Suppressor macrophage treated with lipopolysaccharide for 1 hour (primary cell): ENCODE measurements at regions not wholly inside any gene's neighbourhood (a gene's known extent, or its start where the extent isn't known, plus 50 kb on each side); places are given as distances from the start of the nearest gene placed in this dataset.
"Not testable (repeated sequence)": the region's sequence is repeated elsewhere in the genome, so short reads cannot be mapped to it uniquely, and the experiment has no call there.

Source experiments
- DNase-seq, 3 donors: peaks; one replicate each; pipeline ENCODE4 v3.0.0-alpha.2; 2020 to 2022

DNA sequence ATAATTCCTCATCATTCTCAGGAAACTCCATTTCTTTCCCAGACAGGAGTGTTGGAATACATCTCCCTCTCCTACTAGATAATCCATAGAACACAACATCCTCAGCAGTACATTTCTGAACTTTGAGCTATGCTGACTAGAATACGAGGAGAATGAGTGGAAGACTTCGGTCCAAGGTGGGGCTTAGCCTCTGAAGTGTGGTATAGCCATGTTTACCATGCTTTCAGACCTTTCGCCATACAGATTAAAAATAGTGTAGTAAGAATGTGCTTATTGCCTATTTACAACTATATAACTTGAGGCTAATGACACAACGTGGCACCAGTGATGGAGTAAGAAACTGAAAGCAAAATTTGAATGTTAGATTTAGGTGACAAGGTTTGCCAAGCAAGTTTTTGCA is 184.5 kb upstream of the KRR1 start:
- DNase-seq: no peak

DNA sequence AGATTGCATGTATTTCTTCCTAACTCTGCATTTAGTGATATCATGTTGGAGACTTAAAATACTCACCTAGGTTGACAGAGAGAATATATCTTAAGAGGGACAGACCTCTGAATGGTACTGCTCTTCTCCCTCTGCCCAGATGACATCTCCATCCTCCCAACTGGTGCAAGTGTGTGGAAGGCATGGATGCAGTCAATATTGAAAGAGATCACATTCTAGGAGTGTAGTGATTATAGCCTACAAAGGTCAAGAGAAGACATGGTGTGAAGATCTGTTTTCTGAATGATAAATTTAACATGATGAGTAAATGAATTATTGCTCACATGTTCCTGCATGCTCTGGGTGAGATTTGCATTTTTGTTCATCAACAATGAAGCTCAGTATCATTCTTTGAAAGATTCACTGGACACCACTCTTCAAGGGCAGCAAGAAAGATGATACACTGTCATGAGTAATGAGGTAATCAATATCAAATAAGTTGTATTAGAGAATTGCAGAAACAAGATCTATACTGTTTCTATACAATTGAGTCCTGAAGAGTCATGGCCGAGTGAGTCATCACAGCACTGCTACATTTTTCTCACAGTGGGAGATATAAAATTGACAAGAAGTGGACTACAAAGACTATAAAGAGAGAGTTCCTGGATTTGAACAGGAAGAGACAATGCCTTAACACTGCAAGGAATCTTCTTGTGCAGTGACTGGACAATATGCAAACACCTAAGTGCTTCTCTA is 183.3 kb upstream of the KRR1 start:
- DNase-seq: no peak

DNA sequence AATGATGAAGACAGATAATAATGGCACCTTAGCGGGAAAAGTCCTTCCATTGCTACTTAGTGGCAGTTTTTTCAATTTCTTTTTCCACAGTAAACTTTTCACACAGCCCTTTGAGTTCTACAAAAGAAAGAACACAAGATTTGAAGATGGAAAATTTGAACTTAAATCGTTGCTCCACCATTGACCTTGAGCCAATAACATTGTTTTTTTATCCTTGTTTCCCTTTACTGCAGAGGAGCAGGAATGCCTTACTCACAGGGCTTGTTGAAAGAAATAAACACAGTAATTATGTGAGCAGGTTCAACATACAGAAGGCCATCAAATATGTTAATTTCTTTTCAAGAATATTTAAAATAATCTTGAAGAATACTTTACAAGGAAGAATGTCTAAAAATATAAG is 181.5 kb upstream of the KRR1 start:
- no peak for DNase-seq

DNA sequence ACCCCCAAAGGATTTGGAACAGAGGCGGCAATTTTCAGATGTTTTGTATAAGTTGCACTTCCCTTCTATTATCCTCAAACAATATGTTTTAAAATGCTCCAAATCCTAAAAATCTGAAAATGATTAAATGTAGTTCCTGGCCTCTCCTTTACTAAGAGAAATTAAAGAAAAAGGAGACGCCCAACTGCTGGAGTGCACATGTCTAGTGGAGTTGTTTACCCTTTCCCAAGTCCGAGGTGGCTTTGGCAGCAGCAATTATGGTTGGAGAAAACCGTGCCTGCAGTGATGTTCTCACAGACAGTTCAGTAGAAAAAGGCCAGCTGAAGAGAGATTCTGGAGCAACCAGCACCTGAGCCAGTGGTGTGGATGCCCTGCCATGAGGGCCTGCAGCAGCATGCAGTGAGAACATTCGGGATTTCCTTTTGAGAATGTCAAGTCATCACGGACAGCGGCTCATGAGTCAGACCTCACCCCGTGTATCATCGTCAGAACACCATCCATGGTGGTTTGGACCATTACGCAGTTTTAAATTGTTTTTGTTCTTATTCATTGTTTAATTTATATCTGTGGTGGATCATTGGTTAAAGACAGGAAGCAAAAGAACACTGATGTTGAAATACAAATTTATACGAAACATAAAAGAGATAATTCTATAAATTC is 179.0 kb upstream of the KRR1 start:
- peak in 2 of 3 donors; percentile 21 to 31 for DNase-seq

DNA sequence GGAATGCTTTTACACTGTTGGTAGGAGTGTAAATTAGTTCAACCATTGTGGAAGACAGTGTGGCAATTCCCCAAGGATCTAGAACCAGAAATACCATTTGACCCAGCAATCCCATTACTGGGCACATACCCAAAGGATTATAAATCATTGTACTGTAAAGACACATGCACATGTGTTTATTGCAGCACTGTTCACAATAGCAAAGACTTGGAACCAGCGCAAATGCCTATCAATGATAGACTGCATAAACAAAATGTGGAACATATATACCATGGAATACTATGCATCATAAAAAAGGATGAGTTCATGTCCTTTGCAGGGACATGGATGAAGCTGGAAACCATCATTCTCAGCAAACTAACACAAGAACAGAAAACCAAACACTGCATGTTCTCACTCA is 174.8 kb upstream of the KRR1 start:
- DNase-seq: not testable (repeated sequence)

DNA sequence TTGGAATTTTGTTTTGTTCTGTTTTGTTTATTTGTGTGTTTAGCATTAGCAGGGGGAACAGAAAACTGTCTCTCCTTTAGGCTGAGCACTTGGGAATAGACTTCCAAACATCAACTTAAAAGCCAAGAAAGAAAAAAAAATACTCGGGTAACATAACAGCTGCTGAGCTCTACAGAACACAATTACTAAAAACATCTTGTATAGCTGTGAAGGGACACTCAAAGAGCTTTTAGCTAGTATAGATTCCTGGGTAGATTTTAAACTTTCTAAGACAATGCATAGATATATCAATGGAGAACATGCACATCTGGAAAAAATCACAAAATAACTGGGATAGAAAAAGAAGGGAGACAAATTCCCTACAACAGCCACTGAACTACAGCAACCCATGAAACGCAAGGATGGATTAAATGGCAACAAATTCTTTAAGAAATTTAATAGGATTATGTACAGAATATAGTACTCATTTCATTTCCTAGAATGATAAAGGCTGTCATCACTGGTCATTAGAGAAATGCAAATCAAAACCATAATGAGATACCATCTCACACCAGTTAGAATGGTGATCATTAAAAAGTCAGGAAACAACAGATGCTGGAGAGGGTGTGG is 174.3 kb upstream of the KRR1 start:
- DNase-seq: no peak

DNA sequence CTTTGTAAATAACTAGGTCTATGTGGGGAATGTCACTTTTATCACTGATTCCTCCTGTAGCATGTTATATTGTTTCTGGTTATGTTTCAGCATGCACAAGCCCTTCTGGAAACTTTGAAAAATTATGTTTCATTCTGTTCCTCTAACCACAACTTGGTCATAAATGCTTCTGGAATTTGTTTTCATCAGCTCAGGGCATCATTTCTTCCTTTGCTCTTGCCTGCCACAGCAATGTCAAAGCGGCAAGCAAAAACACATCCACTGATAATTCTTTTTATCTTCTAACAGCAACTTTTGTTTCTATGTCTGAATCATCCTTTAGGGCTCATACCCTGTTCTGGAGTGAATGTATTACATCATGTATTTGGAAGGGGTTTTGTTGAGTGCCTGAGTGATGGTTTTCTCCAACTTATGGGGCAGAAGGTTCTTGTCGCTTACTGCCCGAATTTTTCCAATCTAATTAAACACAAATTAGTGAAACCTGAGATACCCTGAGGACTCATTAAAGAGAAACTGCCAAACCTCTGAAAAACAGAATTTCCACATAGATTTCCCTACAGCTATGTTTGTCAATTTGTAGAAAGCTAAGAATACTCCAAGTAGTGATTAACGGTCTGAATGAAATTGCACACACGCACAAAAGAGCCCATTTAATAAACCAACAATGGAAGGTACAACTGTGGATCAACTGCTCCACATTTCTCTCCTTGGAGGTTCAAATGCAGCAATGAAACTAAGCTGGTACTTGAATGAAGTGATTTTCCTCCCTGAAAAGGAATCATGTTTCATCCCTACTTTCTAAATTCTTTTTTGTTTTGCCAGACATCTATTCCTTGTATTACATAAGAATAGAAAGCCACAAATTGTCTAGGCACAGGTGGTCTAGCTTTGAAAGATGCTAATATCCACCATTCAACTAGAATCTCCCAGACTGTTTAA is 173.5 kb upstream of the KRR1 start:
- DNase-seq: no peak

DNA sequence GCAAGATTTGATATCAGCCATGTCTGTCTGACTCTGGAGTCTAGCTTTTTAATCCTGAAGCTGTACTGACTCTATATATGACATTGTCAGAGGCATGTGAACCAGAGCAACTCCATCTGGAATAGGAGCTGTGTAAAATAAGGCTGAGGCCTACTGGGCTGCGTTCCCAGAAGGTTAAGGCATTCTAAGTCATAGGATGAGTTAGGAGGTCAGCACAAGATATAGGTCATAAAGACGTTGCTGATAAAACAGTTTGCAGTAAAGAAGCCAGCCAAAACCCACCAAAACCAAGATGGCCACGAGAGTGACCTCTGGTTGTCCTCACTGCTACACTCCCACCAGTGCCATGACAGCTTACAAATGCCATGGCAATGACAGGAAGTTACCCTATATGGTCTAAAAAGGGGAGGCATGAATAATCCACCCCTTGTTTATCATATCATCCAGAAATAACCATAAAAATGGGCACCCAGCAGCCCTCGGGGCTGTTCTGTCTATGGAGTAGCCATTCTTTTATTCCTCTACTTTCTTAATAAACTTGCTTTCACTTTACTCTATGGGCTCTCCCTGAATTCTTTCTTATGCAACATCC is 172.7 kb upstream of the KRR1 start:
- DNase-seq: not testable (repeated sequence)

DNA sequence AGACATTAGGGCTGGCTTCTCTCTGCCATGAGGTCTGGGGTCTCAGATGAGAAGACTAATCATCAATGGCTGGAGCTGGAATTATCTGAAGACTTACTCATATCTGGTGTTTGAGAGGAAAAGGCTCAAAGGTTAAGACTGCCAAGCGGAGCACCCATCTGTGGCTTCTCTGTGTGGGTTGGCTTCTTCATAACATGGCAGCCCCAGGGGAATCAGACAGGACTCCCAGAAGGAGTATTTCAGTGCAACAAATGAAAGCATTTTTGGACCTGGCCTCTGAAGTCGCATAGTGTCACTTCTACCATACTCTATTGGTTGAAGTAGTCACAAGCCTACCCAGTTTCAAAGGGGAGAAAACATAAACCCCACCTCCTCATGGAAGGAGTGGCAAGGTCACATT is 171.8 kb upstream of the KRR1 start:
- no peak for DNase-seq

DNA sequence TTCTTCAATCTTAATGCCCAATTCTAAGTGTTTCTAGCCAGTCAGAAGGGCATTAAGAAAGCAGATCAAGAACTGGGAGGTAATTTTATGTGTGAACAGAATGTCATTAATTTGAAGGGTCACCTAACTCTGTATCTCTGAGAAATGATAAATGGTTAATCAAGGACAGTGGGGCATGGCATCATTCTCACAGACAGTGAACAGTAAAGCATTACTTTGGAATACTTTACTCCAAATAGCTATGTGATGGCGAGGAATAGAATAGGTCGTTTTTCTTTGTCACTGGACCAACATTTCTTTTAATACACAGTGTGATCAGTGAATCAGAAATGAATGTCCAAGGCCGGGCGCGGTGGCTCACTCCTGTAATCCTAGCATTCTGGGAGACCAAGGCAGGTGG is 166.1 kb upstream of the KRR1 start:
- no peak for DNase-seq

DNA sequence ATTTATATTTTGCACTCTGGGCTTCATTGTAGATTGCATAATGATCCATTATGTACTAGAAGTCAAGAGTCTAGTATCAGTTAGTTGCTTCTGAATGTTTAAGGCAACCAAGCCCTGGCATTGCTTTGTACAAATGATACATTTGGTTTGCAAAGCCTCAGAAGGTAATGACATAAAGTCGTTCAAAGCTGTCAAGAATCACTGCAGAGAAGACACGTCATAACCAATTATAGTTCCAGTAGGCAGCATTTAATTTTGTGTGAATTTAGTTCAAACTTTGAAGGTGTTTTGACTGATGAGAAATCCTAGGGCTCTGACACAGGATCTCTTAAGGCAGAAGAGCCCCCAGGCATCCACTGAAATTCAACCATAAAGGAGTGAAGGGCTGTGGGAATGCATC is 163.0 kb upstream of the KRR1 start:
- no peak for DNase-seq

DNA sequence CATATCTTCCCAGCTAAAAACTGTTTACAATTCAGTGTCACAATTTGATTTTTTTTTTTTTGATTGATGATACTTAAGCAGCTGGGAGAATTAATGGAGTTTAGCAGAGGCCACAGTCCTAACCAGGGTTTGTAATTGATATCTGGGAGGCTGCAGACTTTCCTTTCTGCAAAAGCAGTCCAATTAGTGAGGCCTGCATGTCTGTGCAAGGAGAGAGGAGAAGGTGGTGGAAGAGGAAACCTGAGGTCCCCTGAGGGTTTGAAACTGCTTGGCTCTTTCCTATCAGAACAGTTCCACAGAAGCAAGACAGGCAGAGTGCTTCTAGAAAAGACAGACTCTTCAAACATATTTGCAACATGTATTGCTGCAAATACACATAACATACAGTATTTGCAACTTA is 160.8 kb upstream of the KRR1 start:
- DNase-seq: no peak

DNA sequence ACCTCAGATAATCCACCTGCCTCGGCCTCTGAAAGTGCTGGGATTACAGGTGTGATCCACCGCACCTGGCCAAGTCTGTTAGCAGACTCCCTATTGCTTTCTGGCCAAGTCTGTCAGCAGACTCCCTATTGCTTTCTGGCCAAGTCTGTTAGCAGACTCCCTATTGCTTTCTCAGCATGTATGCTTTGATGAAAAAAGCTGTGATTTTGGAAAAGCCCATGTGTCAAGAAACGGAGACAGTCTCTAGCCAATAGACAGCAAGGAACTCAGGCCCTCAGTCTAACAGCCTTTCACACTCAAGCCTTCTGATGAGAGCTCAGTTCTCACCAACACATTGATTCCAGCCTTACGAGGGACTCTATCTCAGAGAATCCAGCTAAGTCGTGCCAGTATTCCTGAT is 158.8 kb upstream of the KRR1 start:
- no peak for DNase-seq

DNA sequence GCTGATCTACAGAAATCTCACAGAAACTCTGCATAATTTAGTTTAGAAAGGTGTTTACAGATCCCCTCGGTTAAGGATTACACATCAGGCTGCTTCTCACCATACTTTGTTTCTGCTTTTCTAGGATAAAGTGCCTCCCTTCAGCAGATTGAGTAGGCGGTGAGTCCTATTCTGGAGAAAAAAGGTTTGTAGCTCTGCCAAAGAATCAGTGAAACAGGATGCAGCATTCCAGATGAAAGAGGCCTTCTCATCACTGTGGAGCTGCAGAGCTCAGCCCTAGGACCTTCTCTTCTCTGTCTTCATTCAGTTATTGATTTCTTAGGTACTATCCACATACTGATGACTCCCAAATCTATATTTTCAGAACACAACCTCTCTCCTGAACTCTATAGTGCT is 155.5 kb upstream of the KRR1 start:
- DNase-seq: peak in 1 of 3 donors; percentile 18

DNA sequence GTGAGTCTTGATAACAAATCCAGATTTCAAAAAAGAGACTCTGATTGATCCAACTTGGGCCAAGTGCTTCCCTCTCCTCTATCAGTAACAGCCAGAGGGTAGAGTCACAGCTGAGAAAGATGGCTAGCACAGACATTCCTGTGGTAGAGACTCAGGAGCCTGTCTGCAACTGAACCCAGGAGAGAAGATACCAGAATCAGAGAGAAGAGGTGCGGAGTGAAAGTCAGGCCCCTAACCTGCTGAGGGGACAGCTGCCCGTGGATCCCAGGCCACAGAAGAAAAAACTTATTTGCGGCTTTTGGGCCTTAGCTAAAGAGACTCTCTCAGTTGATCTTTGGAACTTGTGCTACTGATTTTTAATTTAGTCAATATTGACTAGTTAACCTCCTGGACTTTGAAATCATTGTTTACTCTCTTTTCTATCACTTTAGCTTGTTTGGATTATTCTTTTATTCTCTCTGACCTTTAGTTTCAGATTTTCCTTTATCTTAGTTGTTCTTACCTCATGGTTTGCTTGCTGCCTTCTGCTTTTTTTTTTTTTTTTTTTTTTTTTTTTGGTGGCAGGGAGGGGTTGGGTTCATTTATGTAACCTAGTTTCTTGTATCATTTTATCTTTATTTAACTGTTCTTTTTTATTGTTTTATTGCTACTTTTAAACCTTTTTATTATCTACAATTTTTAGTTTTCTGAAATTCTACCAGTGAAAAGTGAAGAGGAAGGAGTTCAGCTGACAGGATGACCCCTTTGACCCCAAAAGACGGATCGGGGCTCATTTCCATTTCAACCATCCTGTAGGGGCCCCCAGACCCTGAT is 154.9 kb upstream of the KRR1 start:
- DNase-seq: no peak

DNA sequence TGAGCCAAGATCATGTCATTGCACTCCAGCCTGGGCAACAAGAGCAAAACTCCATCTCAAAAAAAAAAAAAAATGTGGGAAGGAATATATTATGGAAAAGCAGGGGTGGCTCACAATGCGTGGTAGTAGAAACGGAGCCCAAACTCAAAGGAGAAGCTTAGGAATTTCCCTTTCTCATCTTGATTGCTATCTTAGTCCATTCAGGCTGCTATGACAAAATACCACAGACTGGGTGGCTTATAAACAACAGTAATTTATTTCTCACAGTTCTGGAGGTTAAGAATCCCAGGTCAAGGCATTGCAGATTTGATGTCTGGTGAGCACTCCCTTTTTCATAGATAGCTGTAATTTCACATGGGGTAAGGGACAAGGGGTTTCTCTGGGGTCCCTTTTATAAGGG is 153.8 kb upstream of the KRR1 start:
- no peak for DNase-seq

DNA sequence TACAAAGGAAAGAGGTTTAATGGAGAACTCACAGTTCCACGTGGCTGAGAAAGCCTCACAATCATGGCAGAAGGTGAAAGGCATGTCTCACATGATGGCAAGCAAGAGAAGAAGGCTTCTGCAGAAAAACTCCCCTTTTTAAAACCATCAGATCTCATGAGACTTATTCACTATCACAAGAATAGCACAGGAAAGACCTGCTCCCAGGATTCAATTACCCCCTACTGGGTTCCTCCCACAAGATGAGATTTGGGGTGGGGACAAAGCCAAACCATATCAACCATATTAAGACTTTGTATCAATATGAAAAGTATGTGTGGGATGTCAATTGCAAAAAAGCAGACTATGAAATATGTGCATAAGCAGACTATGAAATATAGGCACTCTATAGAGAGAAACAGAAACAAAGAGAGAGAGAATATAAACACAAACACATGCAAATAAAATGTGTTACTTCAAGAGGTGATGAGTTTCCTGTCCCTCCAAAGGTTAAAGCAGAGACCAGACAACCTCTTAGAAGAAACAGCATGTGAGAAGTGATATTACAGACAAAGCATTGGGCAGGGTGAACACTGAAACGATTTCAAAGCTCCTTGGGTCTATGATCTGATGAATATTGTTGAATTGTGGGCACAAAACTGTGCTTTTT is 151.2 kb upstream of the KRR1 start:
- DNase-seq: no peak

DNA sequence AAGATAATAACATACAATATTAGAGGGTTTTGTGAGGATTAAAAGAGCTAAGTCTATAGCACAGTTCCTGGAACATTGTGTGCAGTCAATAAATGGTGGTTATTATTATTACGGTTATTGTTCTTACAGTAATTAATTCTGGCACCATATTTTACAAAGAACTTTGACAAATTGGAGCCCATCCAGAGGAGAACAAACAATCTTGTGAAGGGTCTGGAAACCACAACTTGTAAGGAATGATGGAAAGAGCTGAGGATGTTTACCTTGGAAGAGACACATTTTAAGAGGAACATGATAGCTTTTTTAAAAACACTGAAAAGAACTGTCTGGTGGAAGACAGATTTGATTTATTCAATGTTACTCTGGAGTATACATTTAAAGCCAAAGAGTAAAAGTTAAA is 150.5 kb upstream of the KRR1 start:
- DNase-seq: no peak

DNA sequence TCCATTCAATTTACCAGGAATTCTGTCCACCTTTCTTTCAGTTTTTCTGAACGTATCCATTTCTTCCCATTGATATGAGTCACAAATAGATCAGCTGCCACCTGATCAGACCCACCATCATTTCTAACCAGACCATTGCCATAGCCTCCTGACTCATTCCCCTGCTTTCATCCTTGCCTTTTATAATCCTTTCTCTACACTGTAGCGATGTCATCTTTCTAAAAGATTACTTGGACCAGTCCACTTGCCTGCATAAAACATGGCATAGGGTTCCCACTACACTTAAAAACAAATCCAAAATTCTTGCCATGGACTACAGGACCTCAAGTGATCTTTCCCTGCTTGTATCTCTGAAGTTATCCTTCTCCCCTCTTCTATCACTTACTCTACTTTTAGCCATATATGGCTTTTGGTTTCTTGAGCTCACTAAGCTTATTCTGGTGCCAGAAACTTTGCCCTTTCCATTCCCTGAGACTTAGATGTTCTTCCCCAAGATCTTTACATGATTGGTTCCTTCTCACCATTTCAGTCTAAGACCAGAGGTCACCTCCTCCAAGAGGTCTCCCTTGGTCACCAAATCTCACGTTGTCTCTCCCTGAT is 149.5 kb upstream of the KRR1 start:
- peak in 1 of 3 donors; percentile 9 for DNase-seq

DNA sequence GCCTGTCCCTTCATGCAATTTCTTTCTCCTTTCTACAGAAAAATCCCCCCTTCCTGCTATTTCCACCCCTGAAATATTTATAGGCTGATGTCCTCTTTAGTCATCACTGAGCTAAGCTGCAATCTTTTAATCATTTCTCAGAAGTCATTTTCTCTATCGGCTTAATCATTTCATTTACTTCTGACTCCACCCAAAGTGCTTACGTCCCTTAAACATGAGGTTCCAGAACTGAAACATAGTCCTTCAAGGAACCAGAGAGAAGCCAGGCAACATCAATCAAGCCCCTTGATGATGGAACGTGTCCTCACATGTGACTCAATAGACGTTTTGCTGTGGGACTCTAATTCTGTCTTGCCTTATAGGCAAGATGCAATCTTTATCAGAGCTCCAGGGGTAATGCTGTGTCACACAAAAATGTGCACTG is 148.7 kb upstream of the KRR1 start:
- peak in 1 of 3 donors; percentile 23 for DNase-seq
